ENCODE measurements at regions not wholly inside any gene's neighbourhood (a gene's known extent, or its start where the extent isn't known, plus 50 kb on each side); places are given as distances from the start of the nearest gene placed in this dataset.

- no peak for ATAC-seq
- 82% methylated on average over 5 of the region's 5 CpGs for WGBS
- Histone ChIP-seq H3K27ac (ENCODE audit: low read length) (no peak overlapping the region), H3K4me3 (ENCODE audit: low read length) (no peak overlapping the region), H3K9me3 (ENCODE audit: control insufficient read depth, low read length) (no peaks in the 10 kb centered on the region), H3K27me3 (ENCODE audit: control insufficient read depth, insufficient read depth) (no peaks in the 10 kb centered on the region), H3K4me1 (ENCODE audit: control insufficient read depth, insufficient read depth, low read length) (no peaks in the 10 kb centered on the region)
- DNase-seq, result no peak
- intact Hi-C loops (cut with DNase I), result no loop called here
These were observed 87.7 kb downstream of the UTP18 start for GRCh38 chr17:51347851-51348584.

DNA sequence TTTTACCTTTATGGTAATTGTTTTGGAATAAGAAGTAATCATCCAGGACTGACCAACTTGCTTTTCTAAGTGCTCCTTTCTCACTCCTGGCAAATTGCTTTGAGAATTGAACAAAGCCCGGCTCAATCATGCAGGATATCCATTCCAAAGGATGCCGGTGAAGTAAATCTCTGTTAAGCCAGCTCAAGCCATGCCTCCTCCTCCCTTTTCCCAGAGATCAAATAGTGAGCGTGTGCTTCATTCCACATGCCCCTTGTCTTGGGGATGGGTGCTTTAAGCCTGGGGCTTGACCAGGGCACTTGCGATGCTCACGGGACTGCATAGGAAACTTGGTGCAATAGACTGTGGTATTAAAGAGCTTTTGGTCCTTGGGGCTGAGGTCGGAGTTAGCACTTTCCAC, 90.7 kb downstream of the UTP18 start:
- Histone ChIP-seq H3K4me3 (ENCODE audit: low read length) (no peak overlapping the region), H3K27me3 (ENCODE audit: control insufficient read depth, insufficient read depth) (no peaks in the 10 kb centered on the region), H3K27ac (ENCODE audit: low read length) (no peak overlapping the region), H3K9me3 (ENCODE audit: control insufficient read depth, low read length) (no peaks in the 10 kb centered on the region), H3K4me1 (ENCODE audit: control insufficient read depth, insufficient read depth, low read length) (no peaks in the 10 kb centered on the region)
- intact Hi-C loops (cut with DNase I), result no loop called here
- 87% methylated on average over 6 of the region's 6 CpGs for WGBS
- no peak for DNase-seq
- no peak for ATAC-seq

- intact Hi-C loops (cut with DNase I), result no loop called here
- 38% methylated on average over 3 of the region's 3 CpGs for WGBS
These were observed 91.5 kb downstream of the UTP18 start for GRCh38 chr17:51351890-51352289.

GRCh38 chr17:51352798-51353197, 92.5 kb downstream of the UTP18 start:
- H3K9me3 ChIP-seq (ENCODE audit: control insufficient read depth, low read length), result no peaks in the 10 kb centered on the region
- no peaks in the 10 kb centered on the region for H3K27me3 ChIP-seq (ENCODE audit: control insufficient read depth, insufficient read depth)
- ATAC-seq, result no peak
- intact Hi-C loops (cut with DNase I), result no loop called here
- H3K27ac ChIP-seq (ENCODE audit: low read length), result no peak overlapping the region
- no peaks in the 10 kb centered on the region for H3K4me1 ChIP-seq (ENCODE audit: control insufficient read depth, insufficient read depth, low read length)
- H3K4me3 ChIP-seq (ENCODE audit: low read length), result no peak overlapping the region
- DNase-seq, result no peak
- 57% methylated on average over 1 of the region's 1 CpG for whole genome bisulfite sequencing

More at GRCh38 chr17:51351890-51352289, 91.5 kb downstream of the UTP18 start:
- ATAC-seq (peak; percentile 60 to 68), DNase-seq (peak; percentile 50 to 83 (median 78))
- H3K4me3 ChIP-seq (ENCODE audit: low read length), result no peak overlapping the region
- no peaks in the 10 kb centered on the region for H3K27me3 ChIP-seq (ENCODE audit: control insufficient read depth, insufficient read depth)
- no peaks in the 10 kb centered on the region for H3K9me3 ChIP-seq (ENCODE audit: control insufficient read depth, low read length)
- H3K4me1 ChIP-seq (ENCODE audit: control insufficient read depth, insufficient read depth, low read length), result no peaks in the 10 kb centered on the region
- H3K27ac ChIP-seq (ENCODE audit: low read length), result no peak overlapping the region

DNA sequence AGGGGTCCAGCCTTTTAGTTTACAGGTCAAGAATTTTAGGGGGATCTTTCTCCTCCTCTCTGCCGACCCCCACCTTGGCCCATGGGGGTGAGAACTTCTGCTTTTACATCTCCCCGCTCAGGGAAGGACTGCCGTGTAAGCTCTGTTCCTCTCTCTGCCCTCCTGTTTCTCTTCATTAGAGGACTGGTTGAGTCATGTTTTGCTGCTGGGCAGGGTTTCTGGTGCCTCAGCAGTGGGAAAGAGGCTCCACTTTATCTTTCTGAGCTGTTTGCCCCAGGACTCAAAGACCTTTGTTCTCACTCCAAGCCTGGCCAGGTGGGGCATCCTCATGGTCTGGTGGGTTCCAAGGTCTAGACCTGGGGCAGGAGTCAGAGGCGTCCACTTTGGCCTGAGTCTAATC, 93.0 kb downstream of the UTP18 start:
- Histone ChIP-seq H3K27me3 (ENCODE audit: control insufficient read depth, insufficient read depth) (no peaks in the 10 kb centered on the region), H3K4me1 (ENCODE audit: control insufficient read depth, insufficient read depth, low read length) (no peaks in the 10 kb centered on the region), H3K27ac (ENCODE audit: low read length) (no peak overlapping the region), H3K4me3 (ENCODE audit: low read length) (no peak overlapping the region), H3K9me3 (ENCODE audit: control insufficient read depth, low read length) (no peaks in the 10 kb centered on the region)
- DNase-seq (no peak), ATAC-seq (no peak)
- 82% methylated on average over 4 of the region's 4 CpGs for WGBS
- intact Hi-C loops (cut with DNase I), result no loop called here

DNA sequence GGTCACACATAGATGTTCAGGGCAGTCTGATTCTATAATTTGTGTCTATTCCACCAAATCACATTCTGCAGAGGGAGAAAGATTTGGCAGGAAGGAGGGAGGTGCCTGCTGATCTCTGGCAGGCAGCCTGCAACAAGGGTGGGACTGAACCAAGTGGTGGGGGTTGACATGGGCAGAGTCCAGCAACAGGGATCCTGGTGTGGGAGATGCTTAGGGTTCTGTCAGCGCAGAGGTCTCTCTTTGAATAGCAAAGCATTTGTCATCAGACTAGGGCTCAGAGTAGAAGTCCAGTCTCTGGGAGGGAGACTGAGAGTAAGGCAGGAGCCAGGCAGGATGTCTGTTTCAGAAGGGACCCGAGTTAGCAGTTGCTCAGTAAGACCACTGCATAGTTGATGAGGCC, 94.6 kb downstream of the UTP18 start:
- Histone ChIP-seq H3K9me3 (ENCODE audit: control insufficient read depth, low read length) (no peaks in the 10 kb centered on the region), H3K27me3 (ENCODE audit: control insufficient read depth, insufficient read depth) (no peaks in the 10 kb centered on the region), H3K27ac (ENCODE audit: low read length) (no peak overlapping the region), H3K4me1 (ENCODE audit: control insufficient read depth, insufficient read depth, low read length) (no peaks in the 10 kb centered on the region), H3K4me3 (ENCODE audit: low read length) (no peak overlapping the region)
- ATAC-seq, result peak in 1 of 2 donors; percentile 39
- WGBS, result 56% methylated on average over 2 of the region's 2 CpGs
- intact Hi-C loops (cut with DNase I), result no loop called here
- peak in 1 of 3 donors; percentile 61 for DNase-seq

GRCh38 chr17:51355441-51356410, 95.4 kb downstream of the UTP18 start:
- Histone ChIP-seq H3K4me1 (ENCODE audit: control insufficient read depth, insufficient read depth, low read length) (no peaks in the 10 kb centered on the region), H3K9me3 (ENCODE audit: control insufficient read depth, low read length) (no peaks in the 10 kb centered on the region), H3K27ac (ENCODE audit: low read length) (no peak overlapping the region), H3K27me3 (ENCODE audit: control insufficient read depth, insufficient read depth) (no peaks in the 10 kb centered on the region), H3K4me3 (ENCODE audit: low read length) (no peak overlapping the region)
- intact Hi-C loops (cut with DNase I), result no loop called here
- ATAC-seq (peak; percentile 42 to 43), DNase-seq (peak in 1 of 3 donors; percentile 59)
- 49% methylated on average over 18 of the region's 18 CpGs for WGBS

DNA sequence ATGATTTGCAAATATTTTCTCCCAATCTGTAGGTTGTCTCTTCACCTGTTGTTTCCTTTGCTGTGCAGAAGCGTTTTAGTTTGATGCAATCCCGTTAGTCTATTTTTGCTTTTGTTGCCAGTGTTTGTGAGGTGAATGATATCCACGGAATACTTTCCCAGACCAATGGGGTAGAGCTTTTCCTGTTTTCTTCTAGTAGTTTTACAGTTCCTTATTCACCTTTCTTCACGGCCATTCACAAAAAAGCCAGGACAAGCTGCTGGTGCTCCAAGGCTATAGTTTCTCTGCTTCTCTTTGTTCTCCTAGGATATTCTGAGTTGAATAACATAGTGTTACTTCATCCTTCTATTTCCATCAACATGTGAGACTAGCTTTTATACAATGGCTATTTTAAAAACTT, 98.7 kb downstream of the UTP18 start:
- ATAC-seq, result no peak

GRCh38 chr17:51362811-51363585, 102.7 kb downstream of the UTP18 start:
- no peaks in the 10 kb centered on the region for H3K27me3 ChIP-seq (ENCODE audit: control insufficient read depth, insufficient read depth)
- DNase-seq, result peak in 1 of 3 donors; percentile 63
- intact Hi-C loops (cut with DNase I), result no loop called here
- no peaks in the 10 kb centered on the region for H3K9me3 ChIP-seq (ENCODE audit: control insufficient read depth, low read length)
- peak in 1 of 2 donors; percentile 38 for ATAC-seq
- no peaks in the 10 kb centered on the region for H3K4me1 ChIP-seq (ENCODE audit: control insufficient read depth, insufficient read depth, low read length)
- no peak overlapping the region for H3K27ac ChIP-seq (ENCODE audit: low read length)
- WGBS, result 41% methylated on average over 7 of the region's 7 CpGs
- H3K4me3 ChIP-seq (ENCODE audit: low read length), result no peak overlapping the region

More for the DNA sequence above, 98.7 kb downstream of the UTP18 start:
- 90% methylated on average over 4 of the region's 4 CpGs for WGBS
- Histone ChIP-seq H3K4me3 (ENCODE audit: low read length) (no peak overlapping the region), H3K9me3 (ENCODE audit: control insufficient read depth, low read length) (no peaks in the 10 kb centered on the region), H3K27ac (ENCODE audit: low read length) (no peak overlapping the region), H3K27me3 (ENCODE audit: control insufficient read depth, insufficient read depth) (no peaks in the 10 kb centered on the region), H3K4me1 (ENCODE audit: control insufficient read depth, insufficient read depth, low read length) (no peaks in the 10 kb centered on the region)
- intact Hi-C loops (cut with DNase I), result no loop called here
- DNase-seq, result no peak

DNA sequence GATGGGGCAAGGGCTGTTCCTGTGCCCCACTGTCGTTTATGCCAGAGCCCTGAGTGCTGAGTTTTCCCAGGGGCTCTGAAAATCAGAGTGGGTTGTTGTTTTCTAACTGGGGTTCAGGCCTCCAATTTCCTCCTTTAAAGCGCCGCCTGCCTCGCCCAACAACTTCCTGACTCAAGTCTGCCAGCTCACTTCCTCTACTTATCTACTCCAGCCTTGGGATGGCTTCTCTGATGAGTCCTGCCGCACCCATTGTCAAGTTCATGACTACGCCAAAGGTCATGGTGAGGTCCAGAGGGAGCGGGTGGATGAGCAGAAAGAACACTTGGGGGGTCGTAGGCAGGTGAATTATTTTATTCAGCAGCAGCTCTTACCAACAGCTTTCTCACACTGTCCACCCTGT, 104.7 kb downstream of the UTP18 start:
- no peaks in the 10 kb centered on the region for H3K27me3 ChIP-seq (ENCODE audit: control insufficient read depth, insufficient read depth)
- ATAC-seq, result peak; percentile 22 to 89
- WGBS, result 37% methylated on average over 8 of the region's 8 CpGs

More for the DNA sequence above, 104.7 kb downstream of the UTP18 start:
- peak in 1 of 3 donors; percentile 37 for DNase-seq
- H3K9me3 ChIP-seq (ENCODE audit: control insufficient read depth, low read length), result no peaks in the 10 kb centered on the region
- intact Hi-C loops (cut with DNase I), result no loop called here
- H3K4me1 ChIP-seq (ENCODE audit: control insufficient read depth, insufficient read depth, low read length), result no peaks in the 10 kb centered on the region
- no peak overlapping the region for H3K4me3 ChIP-seq (ENCODE audit: low read length)
- no peak overlapping the region for H3K27ac ChIP-seq (ENCODE audit: low read length)

All from right cardiac atrium (tissue), 5 donors.